ENCODE measurements at regions not wholly inside any gene's neighbourhood (a gene's known extent, or its start where the extent isn't known, plus 50 kb on each side); places are given as distances from the start of the nearest gene placed in this dataset.

DNA sequence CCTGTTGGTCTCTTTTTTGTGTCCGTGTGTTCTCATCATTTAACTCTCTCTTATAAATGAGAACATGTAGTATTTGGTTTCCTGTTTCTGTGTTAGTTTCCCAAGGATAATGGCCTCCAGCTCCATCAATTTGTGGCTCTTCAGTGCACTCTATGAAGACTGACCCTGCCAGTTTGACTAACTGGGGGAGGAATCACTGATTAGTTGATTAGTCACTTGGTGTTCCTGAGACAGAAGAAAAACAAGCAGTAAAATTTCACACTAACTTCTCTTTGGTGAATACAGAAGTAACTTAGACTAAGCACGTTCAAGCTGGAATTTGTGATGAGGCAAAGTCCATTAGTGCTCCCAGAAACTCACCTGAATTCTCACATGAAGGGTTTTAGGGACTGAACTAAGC is 495.8 kb upstream of the RORB start:
- H3K4me3 ChIP-seq (replicated peaks; ENCODE audit: low read depth, low read length) = no peak overlapping the region
- TF ChIP-seq CTCF (IDR thresholded peaks at IDR 0.05; ENCODE audit: low read length, missing control alignments) = no peak
- no peak for DNase-seq (ENCODE audit: low read depth)

- TF ChIP-seq CTCF (IDR thresholded peaks at IDR 0.05; ENCODE audit: low read length, missing control alignments) = peak; percentile 21
- H3K4me3 ChIP-seq (replicated peaks; ENCODE audit: low read depth, low read length) = no peak overlapping the region
- DNase-seq (ENCODE audit: low read depth) = peak; percentile 30
Measured at GRCh38 chr9:74006935-74007334, 490.2 kb upstream of the RORB start.

DNA sequence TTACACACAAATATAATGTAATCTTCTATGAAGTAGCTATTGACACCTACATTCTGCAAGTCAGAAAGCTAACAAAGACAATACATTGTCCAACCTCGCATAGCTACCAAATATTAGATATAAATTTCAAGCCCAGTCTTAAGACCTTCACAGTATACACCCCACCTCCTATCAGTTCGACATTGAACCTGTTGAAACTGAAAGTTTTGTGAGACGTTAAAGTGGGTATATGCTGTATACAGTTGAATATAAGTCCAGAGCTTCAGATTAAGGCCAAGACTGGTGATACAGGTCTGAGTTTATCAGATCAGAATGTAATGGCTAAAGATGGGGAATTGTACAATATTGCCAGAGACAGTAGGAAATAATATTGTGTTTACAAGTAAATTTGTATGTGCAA is 489.3 kb upstream of the RORB start:
- no peak for DNase-seq (ENCODE audit: low read depth)
- TF ChIP-seq CTCF (IDR thresholded peaks at IDR 0.05; ENCODE audit: low read length, missing control alignments) = no peak
- H3K4me3 ChIP-seq (replicated peaks; ENCODE audit: low read depth, low read length) = no peak overlapping the region

DNA sequence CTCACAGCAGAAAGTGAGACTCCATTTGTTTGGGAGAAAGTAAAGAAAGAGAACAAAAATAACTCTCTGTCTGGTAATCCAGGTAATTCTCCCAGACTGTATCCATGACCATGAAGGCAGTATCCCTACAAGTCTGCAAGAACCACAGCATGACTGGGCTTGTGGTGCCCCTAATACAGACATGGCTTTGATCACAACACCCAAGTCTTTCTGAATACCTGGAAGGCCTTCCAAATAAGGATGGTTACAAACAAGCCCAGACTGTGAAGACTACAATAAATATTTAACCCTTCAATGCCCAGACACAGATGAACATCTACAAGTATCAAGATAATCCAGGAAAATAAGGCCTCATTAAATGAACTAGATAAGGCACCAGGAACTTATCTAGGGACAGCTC is 481.1 kb upstream of the RORB start:
- DNase-seq (ENCODE audit: low read depth) = no peak
- TF ChIP-seq CTCF (IDR thresholded peaks at IDR 0.05; ENCODE audit: low read length, missing control alignments) = no peak
- no peak overlapping the region for H3K4me3 ChIP-seq (replicated peaks; ENCODE audit: low read depth, low read length)

- no peak for TF ChIP-seq CTCF (IDR thresholded peaks at IDR 0.05; ENCODE audit: low read length, missing control alignments)
- no peak overlapping the region for H3K4me3 ChIP-seq (replicated peaks; ENCODE audit: low read depth, low read length)
- peak; percentile 22 for DNase-seq (ENCODE audit: low read depth)
Measured at GRCh38 chr9:74025402-74025925, 471.7 kb upstream of the RORB start.

- DNase-seq (ENCODE audit: low read depth) = no peak
- no peak overlapping the region for H3K4me3 ChIP-seq (replicated peaks; ENCODE audit: low read depth, low read length)
- no peak for TF ChIP-seq CTCF (IDR thresholded peaks at IDR 0.05; ENCODE audit: low read length, missing control alignments)
Measured at GRCh38 chr9:74032421-74032820, 464.7 kb upstream of the RORB start.

DNA sequence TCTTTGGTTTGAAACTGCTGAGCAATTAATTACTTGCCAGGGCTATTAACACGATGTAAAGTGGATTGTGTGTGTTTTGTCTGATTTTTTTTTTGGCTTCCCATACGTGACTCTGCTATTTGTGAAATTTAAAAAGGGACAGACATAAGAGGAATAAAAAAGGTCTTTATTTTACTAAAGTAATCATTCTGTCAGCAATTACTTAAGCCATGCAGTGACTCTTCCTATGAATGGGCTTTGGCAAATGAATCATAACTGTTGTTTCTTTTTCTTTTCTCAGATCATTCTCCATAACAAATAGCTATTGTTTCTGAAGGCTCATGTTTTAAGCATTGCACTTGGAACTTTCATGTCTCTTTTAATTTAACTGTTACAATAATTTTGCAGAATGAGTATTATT is 461.3 kb upstream of the RORB start:
- H3K4me3 ChIP-seq (replicated peaks; ENCODE audit: low read depth, low read length) = no peak overlapping the region
- TF ChIP-seq CTCF (IDR thresholded peaks at IDR 0.05; ENCODE audit: low read length, missing control alignments) = no peak
- DNase-seq (ENCODE audit: low read depth) = no peak

All from fibroblast of pulmonary artery (primary cell).